Thyroid gland (tissue), 4 donors: ENCODE measurements at regions not wholly inside any gene's neighbourhood (a gene's known extent, or its start where the extent isn't known, plus 50 kb on each side); places are given as distances from the start of the nearest gene placed in this dataset.

Experiments used
- CTCF ChIP-seq, 6 experiments: fragments of 200-600 bp in 3 of 6; fragments of 450-650 bp in 3 of 6; sonication (generic) in 3 of 6; IDR thresholded peaks; one replicate each; pipeline ENCODE4 v1.5.1; 2016 to 2019; ENCODE audit warnings: antibody characterized with exemption in 6 of 6, mild to moderate bottlenecking in 2 of 6, inconsistent platforms in 1 of 6, moderate library complexity in 1 of 6
- POLR2A ChIP-seq, 2 donors: fragments of 450-650 bp; IDR thresholded peaks; one replicate each; pipeline ENCODE4 v1.6.1; 2017; ENCODE audit warnings: antibody characterized with exemption in 2 of 2, mild to moderate bottlenecking in 2 of 2, moderate library complexity in 1 of 2

DNA sequence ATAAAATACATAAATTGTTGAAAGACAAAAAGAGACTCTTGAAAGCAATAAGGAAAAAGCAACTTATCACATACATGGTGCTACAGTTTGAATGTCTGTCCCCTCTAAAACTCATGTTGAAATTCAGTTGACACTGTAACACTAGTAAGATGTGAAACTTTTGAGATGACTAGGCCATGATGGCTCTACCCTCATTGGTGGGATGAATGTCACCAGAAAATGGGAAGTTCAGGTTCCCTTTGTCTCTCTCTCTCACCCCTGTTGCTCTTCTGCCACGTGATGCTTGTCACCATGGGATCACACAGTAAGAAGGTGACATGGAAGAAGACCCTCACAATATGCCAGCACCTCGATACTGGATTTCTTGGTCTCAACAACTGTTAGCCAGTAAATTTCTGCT lies 50.3 kb upstream of the SPTLC1 start:
- TF ChIP-seq POLR2A (IDR thresholded peaks at IDR 0.05) (no peak), CTCF (IDR thresholded peaks at IDR 0.05) (no peak)
